ENCODE measurements at regions not wholly inside any gene's neighbourhood (a gene's known extent, or its start where the extent isn't known, plus 50 kb on each side); places are given as distances from the start of the nearest gene placed in this dataset.

- H3K9me3 ChIP-seq (ENCODE audit: low read length) = no peaks in the 10 kb centered on the region
- no peaks in the 10 kb centered on the region for H4K20me1 ChIP-seq (ENCODE audit: insufficient read depth, low read length)
- no peak overlapping the region for H2AFZ ChIP-seq (ENCODE audit: low read length)
- H3K4me2 ChIP-seq (ENCODE audit: low read depth, low read length) = no peak overlapping the region
- no peaks in the 10 kb centered on the region for H3K79me2 ChIP-seq (ENCODE audit: insufficient read depth, low read length)
- H3K27ac ChIP-seq (ENCODE audit: extremely low read length, insufficient read depth, low read length) = no peak overlapping the region
- H3K4me3 ChIP-seq (replicated peaks in 1 of 3; ENCODE audit: insufficient read depth in 1 of 3, low read depth in 2 of 3, low read length in 3 of 3) = no peak overlapping the region
- no peak overlapping the region for H3K9ac ChIP-seq (ENCODE audit: insufficient read depth, low read depth, low read length)
- in situ Hi-C loops (cut with HindIII; ENCODE audit: extremely low pct_ligation_motif_present, low pct_unique_long_range_greater_than_20kb) = no loop called here
- no TSS peak for BruUV-seq (replicated peaks)
- DNase-seq (ENCODE audit: low spot score) (no peak), FAIRE-seq (no peak), ATAC-seq (no peak)
- POLR2A ChIA-PET = no interaction called here
- H3K27me3 ChIP-seq (ENCODE audit: control insufficient read depth in 1 of 2, insufficient read depth in 2 of 2, low read length in 2 of 2) = peaks cover 0 to 7% of the 10 kb centered on the region in 2 experiments; a peak in 1 of 5 replicates
- 11% methylated on average over 5 of the region's 5 CpGs for WGBS (ENCODE audit: low lambda C conversion rate)
- H3K36me3 ChIP-seq (replicated peaks in 1 of 2; ENCODE audit: control insufficient read depth in 1 of 2, insufficient read depth in 2 of 2, low read length in 2 of 2) = no peaks in the 10 kb centered on the region
- CTCF ChIA-PET (ENCODE audit: low intra/inter-chr PET ratio, low total read pairs) = no interaction called here
- intact Hi-C loops (cut with micrococcal nuclease; ENCODE audit: unreplicated experiment) = no loop called here
- no peaks in the 10 kb centered on the region for H3K4me1 ChIP-seq (ENCODE audit: insufficient read depth, low read length)
- no peak for TF ChIP-seq ZIK1 (CRISPR knock-in tag; IDR thresholded peaks at IDR 0.05; ENCODE audit: borderline replicate concordance, low read depth)
- TF ChIP-seq ARNTL (CRISPR knock-in tag; IDR thresholded peaks at IDR 0.05) = no peak
- no peak for TF ChIP-seq MYNN (CRISPR knock-in tag; IDR thresholded peaks at IDR 0.05; ENCODE audit: low read depth)
- TF ChIP-seq KDM5B (CRISPR knock-in tag; IDR thresholded peaks at IDR 0.05; ENCODE audit: borderline replicate concordance) = no peak
- TF ChIP-seq ATF7-NPFF (CRISPR knock-in tag; IDR thresholded peaks at IDR 0.05; ENCODE audit: low read depth) = no peak
- no peak for TF ChIP-seq ELK4 (CRISPR knock-in tag; IDR thresholded peaks at IDR 0.05; ENCODE audit: borderline replicate concordance)
- no peak for TF ChIP-seq FUBP1 (CRISPR knock-in tag; IDR thresholded peaks at IDR 0.05; ENCODE audit: borderline replicate concordance)
- TF ChIP-seq ZNF317 (CRISPR knock-in tag; IDR thresholded peaks at IDR 0.05) = no peak
- no peak for TF ChIP-seq ZSCAN21 (CRISPR knock-in tag; IDR thresholded peaks at IDR 0.05; ENCODE audit: borderline replicate concordance)
- no peak for TF ChIP-seq ZNF251 (CRISPR knock-in tag; IDR thresholded peaks at IDR 0.05)
- no peak for TF ChIP-seq ZNF512 (CRISPR knock-in tag; IDR thresholded peaks at IDR 0.05)
- no peak for TF ChIP-seq PBX2 (CRISPR knock-in tag; IDR thresholded peaks at IDR 0.05)
- TF ChIP-seq FOXK2 (IDR thresholded peaks at IDR 0.05) = no peak
- no peak for TF ChIP-seq PITX1 (CRISPR knock-in tag; IDR thresholded peaks at IDR 0.05)
- no peak for TF ChIP-seq ZNF225 (CRISPR knock-in tag; IDR thresholded peaks at IDR 0.05)
- no peak for TF ChIP-seq IRF9 (CRISPR knock-in tag; IDR thresholded peaks at IDR 0.05; ENCODE audit: borderline replicate concordance)
- TF ChIP-seq TBL1XR1 (IDR thresholded peaks at IDR 0.05; ENCODE audit: borderline replicate concordance, low read length, partially characterized antibody) = no peak
Observed at GRCh38 chr7:17674943-17675608, 265.2 kb downstream of the SNX13 start.

Data from HepG2 (cell line).